HG03280 (cell line): ENCODE measurements at regions not wholly inside any gene's neighbourhood (a gene's known extent, or its start where the extent isn't known, plus 50 kb on each side); places are given as distances from the start of the nearest gene placed in this dataset.
"Not testable (repeated sequence)": the region's sequence is repeated elsewhere in the genome, so short reads cannot be mapped to it uniquely, and the experiment has no call there.

Experiments
- ATAC-seq: cut with Tn5 transposase; IDR thresholded peaks from one replicate; pipeline ENCODE4 v1.9.1; 2021; ENCODE audit warnings: mild to moderate bottlenecking, moderate library complexity; ENCODE audit not compliant: unreplicated experiment

- no peak for ATAC-seq
Measured at GRCh38 chr3:144866476-144866875, 894.9 kb downstream of the DIPK2A start.

GRCh38 chr3:144868506-144868905, 896.9 kb downstream of the DIPK2A start:
- no peak for ATAC-seq

- no peak for ATAC-seq
Measured at GRCh38 chr3:144873066-144873465, 901.4 kb downstream of the DIPK2A start.

GRCh38 chr3:144875211-144875610, 903.6 kb downstream of the DIPK2A start:
- ATAC-seq: no peak

GRCh38 chr3:144877356-144877755, 905.7 kb downstream of the DIPK2A start:
- ATAC-seq: no peak

- no peak for ATAC-seq
Measured at GRCh38 chr3:144879701-144880100, 908.1 kb downstream of the DIPK2A start.

- no peak for ATAC-seq
Measured at GRCh38 chr3:144893980-144894379, 922.4 kb downstream of the DIPK2A start.

- no peak for ATAC-seq
Measured at GRCh38 chr3:144894576-144894975, 923.0 kb downstream of the DIPK2A start.

GRCh38 chr3:144900366-144900765, 928.7 kb downstream of the DIPK2A start:
- ATAC-seq: no peak

GRCh38 chr3:144907581-144907980, 936.0 kb downstream of the DIPK2A start:
- ATAC-seq: not testable (repeated sequence)

GRCh38 chr3:144912968-144913367, 941.3 kb downstream of the DIPK2A start:
- no peak for ATAC-seq

GRCh38 chr3:144915202-144915601, 943.6 kb downstream of the DIPK2A start:
- ATAC-seq: no peak

- ATAC-seq: no peak
Measured at GRCh38 chr3:144921710-144922109, 950.1 kb downstream of the DIPK2A start.

GRCh38 chr3:144923046-144923775, 951.6 kb downstream of the DIPK2A start:
- no peak for ATAC-seq

- ATAC-seq: no peak
Measured at GRCh38 chr3:144930431-144930830, 958.8 kb downstream of the DIPK2A start.

GRCh38 chr3:144931590-144931989, 960.0 kb downstream of the DIPK2A start:
- ATAC-seq: no peak

- ATAC-seq: no peak
Measured at GRCh38 chr3:144942093-144942837, 970.6 kb downstream of the DIPK2A start.

- ATAC-seq: no peak
Measured at GRCh38 chr3:144942838-144943197, 971.2 kb downstream of the DIPK2A start.

- no peak for ATAC-seq
Measured at GRCh38 chr3:144947895-144948294, 976.3 kb downstream of the DIPK2A start.

- ATAC-seq: no peak
Measured at GRCh38 chr3:144948711-144949110, 977.1 kb downstream of the DIPK2A start.

- ATAC-seq: no peak
Measured at GRCh38 chr3:144953959-144954358, 982.3 kb downstream of the DIPK2A start.

- ATAC-seq: no peak
Measured at GRCh38 chr3:144957398-144958101, 985.9 kb downstream of the DIPK2A start.
